Ishikawa (cell line): ENCODE measurements at regions not wholly inside any gene's neighbourhood (a gene's known extent, or its start where the extent isn't known, plus 50 kb on each side); places are given as distances from the start of the nearest gene placed in this dataset.

Source experiments
- CEBPB ChIP-seq: IDR thresholded peaks from 2 replicates; pipeline ENCODE4 v1.6.1; 2012
- CREB1 ChIP-seq: IDR thresholded peaks from 2 replicates; pipeline ENCODE4 v1.6.1; 2012; ENCODE audit warnings: low read depth
- EGR1 ChIP-seq: IDR thresholded peaks from 2 replicates; pipeline ENCODE4 v1.6.1; 2012
- RAD21 ChIP-seq: IDR thresholded peaks from 2 replicates; pipeline ENCODE4 v1.6.1; 2012; ENCODE audit warnings: low read depth
- TAF1 ChIP-seq: IDR thresholded peaks from 2 replicates; pipeline ENCODE4 v1.6.1; 2012; ENCODE audit warnings: low read depth, mild to moderate bottlenecking
- TEAD4 ChIP-seq: IDR thresholded peaks from 2 replicates; pipeline ENCODE4 v1.6.1; 2012
- TF ChIP-seq, protein P1 (sequence below): IDR thresholded peaks from 2 replicates; pipeline ENCODE4 v1.6.1; 2012
- TF ChIP-seq, protein P2 (sequence below): IDR thresholded peaks from 2 replicates; pipeline ENCODE4 v1.6.1; 2012

DNA sequence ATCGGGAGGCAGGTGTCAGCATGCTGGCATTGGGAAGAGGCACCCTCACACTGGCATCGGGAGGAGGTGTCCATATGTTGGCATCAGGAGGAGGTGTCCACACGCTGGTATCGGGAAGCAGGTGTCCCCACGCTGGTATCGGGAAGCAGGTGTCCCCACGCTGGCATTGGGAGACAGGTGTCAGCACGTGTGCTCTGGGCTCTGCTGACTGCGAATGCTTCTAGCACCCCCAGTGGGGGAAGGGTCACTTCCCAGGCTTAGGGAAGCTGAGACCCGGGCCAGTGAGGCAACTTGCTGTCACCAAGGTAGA lies 92.5 kb upstream of the IKZF1 start:
- TF ChIP-seq RAD21 (no peak), TAF1 (no peak), TEAD4 (no peak), CEBPB (no peak), CREB1 (no peak), EGR1 (no peak)
- TF ChIP-seq, protein P1, sequence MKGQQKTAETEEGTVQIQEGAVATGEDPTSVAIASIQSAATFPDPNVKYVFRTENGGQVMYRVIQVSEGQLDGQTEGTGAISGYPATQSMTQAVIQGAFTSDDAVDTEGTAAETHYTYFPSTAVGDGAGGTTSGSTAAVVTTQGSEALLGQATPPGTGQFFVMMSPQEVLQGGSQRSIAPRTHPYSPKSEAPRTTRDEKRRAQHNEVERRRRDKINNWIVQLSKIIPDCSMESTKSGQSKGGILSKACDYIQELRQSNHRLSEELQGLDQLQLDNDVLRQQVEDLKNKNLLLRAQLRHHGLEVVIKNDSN: no peak
- TF ChIP-seq, protein P2, sequence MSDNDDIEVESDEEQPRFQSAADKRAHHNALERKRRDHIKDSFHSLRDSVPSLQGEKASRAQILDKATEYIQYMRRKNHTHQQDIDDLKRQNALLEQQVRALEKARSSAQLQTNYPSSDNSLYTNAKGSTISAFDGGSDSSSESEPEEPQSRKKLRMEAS: no peak
